Stimulated activated effector memory CD8-positive, alpha-beta T cell treated with anti-CD3 and anti-CD28 coated beads, Interleukin-12 subunit alpha, Interleukin-12 subunit beta, amount 100 ng/mL, for 72 hours (primary cell): ENCODE measurements at regions not wholly inside any gene's neighbourhood (a gene's known extent, or its start where the extent isn't known, plus 50 kb on each side); places are given as distances from the start of the nearest gene placed in this dataset.
"Not testable (repeated sequence)": the region's sequence is repeated elsewhere in the genome, so short reads cannot be mapped to it uniquely, and the experiment has no call there.

ENCODE experiments used
- ATAC-seq: fragments of 150-1000 bp; cut with Tn5 transposase; 2 replicates; pipeline ENCODE4 v1.10.0; 2021
- DNase-seq, 2 donors: peaks; one replicate each; pipeline ENCODE4 v3.0.0; 2021 to 2022; ENCODE audit warnings: low spot score in 2 of 2
- H3K27ac Mint-ChIP-seq: one replicate; pipeline ENCODE4 v1.8.0; 2022; ENCODE audit warnings: mild to moderate bottlenecking, mixed read lengths
- H3K36me3 Mint-ChIP-seq: one replicate; pipeline ENCODE4 v1.8.0; 2022; ENCODE audit warnings: mild to moderate bottlenecking, mixed read lengths
- H3K4me1 Mint-ChIP-seq: one replicate; pipeline ENCODE4 v1.8.0; 2022; ENCODE audit warnings: mixed read lengths
- H3K4me3 Mint-ChIP-seq: one replicate; pipeline ENCODE4 v1.8.0; 2022; ENCODE audit warnings: mild to moderate bottlenecking, mixed read lengths
- H3K9me3 Mint-ChIP-seq: one replicate; pipeline ENCODE4 v1.8.0; 2022; ENCODE audit warnings: mixed read lengths

- DNase-seq (no peak), ATAC-seq (no peak)
- no peak overlapping the region for H3K4me3 Mint-ChIP-seq
- H3K27ac Mint-ChIP-seq = no peak overlapping the region
- H3K9me3 Mint-ChIP-seq = peaks cover under 1% of the 10 kb centered on the region
- H3K36me3 Mint-ChIP-seq = no peaks in the 10 kb centered on the region
- H3K4me1 Mint-ChIP-seq = no peaks in the 10 kb centered on the region
Measured at GRCh38 chr6:81169166-81169565, 583.3 kb downstream of the TENT5A start.

GRCh38 chr6:81166770-81167169 lies 585.7 kb downstream of the TENT5A start:
- Mint-ChIP-seq H3K9me3 (peaks cover 3% of the 10 kb centered on the region), H3K36me3 (no peaks in the 10 kb centered on the region), H3K4me3 (no peak overlapping the region), H3K27ac (no peak overlapping the region), H3K4me1 (no peaks in the 10 kb centered on the region)
- ATAC-seq (no peak), DNase-seq (no peak)

GRCh38 chr6:81158956-81159355 lies 593.5 kb downstream of the TENT5A start:
- Mint-ChIP-seq H3K4me1 (no peaks in the 10 kb centered on the region), H3K36me3 (no peaks in the 10 kb centered on the region), H3K4me3 (no peak overlapping the region), H3K9me3 (peaks cover 7% of the 10 kb centered on the region), H3K27ac (no peak overlapping the region)
- ATAC-seq (no peak), DNase-seq (no peak)

- ATAC-seq (no peak), DNase-seq (no peak)
- H3K4me1 Mint-ChIP-seq = no peaks in the 10 kb centered on the region
- H3K27ac Mint-ChIP-seq = no peak overlapping the region
- no peak overlapping the region for H3K4me3 Mint-ChIP-seq
- no peaks in the 10 kb centered on the region for H3K36me3 Mint-ChIP-seq
- H3K9me3 Mint-ChIP-seq = peaks cover 25% of the 10 kb centered on the region
Measured at GRCh38 chr6:81148751-81149150, 603.7 kb downstream of the TENT5A start.

- H3K4me3 Mint-ChIP-seq = no peak overlapping the region
- ATAC-seq = no peak
- H3K9me3 Mint-ChIP-seq = peaks cover 14% of the 10 kb centered on the region
- no peaks in the 10 kb centered on the region for H3K4me1 Mint-ChIP-seq
- no peak overlapping the region for H3K27ac Mint-ChIP-seq
- no peak for DNase-seq
- H3K36me3 Mint-ChIP-seq = no peaks in the 10 kb centered on the region
Measured at GRCh38 chr6:81145506-81145905, 607.0 kb downstream of the TENT5A start.

DNA sequence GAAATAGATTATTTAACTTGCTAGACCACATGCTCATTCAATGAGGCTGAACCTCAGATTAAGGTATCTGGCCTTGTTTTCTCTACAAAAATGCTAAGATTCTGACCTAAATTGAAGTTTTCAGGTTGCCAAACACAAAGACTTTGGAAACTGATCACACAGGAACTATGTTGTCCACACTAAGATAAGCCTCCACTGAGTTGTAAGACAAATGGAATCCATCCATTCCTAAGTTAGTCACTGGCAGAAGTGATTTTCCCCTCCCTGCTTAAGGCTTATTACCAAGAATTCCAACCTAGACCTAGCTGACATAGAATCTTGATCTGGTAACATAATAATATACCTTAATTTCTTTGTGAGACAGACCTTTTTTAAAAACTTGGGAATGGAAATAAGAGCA lies 608.1 kb downstream of the TENT5A start:
- no peak overlapping the region for H3K27ac Mint-ChIP-seq
- H3K9me3 Mint-ChIP-seq = peaks cover 15% of the 10 kb centered on the region
- DNase-seq = no peak
- no peak for ATAC-seq
- no peaks in the 10 kb centered on the region for H3K36me3 Mint-ChIP-seq
- H3K4me1 Mint-ChIP-seq = no peaks in the 10 kb centered on the region
- H3K4me3 Mint-ChIP-seq = no peak overlapping the region

- Mint-ChIP-seq H3K4me3 (no peak overlapping the region), H3K4me1 (no peaks in the 10 kb centered on the region), H3K9me3 (peaks cover 14% of the 10 kb centered on the region), H3K36me3 (no peaks in the 10 kb centered on the region), H3K27ac (no peak overlapping the region)
- ATAC-seq = peak; percentile 8
- DNase-seq = no peak
Measured at GRCh38 chr6:81138236-81138635, 614.2 kb downstream of the TENT5A start.

GRCh38 chr6:81130969-81131368 lies 621.5 kb downstream of the TENT5A start:
- H3K36me3 Mint-ChIP-seq = no peaks in the 10 kb centered on the region
- DNase-seq (no peak), ATAC-seq (no peak)

GRCh38 chr6:81130061-81130460 lies 622.4 kb downstream of the TENT5A start:
- no peak for ATAC-seq

More at GRCh38 chr6:81130969-81131368, 621.5 kb downstream of the TENT5A start:
- Mint-ChIP-seq H3K4me1 (no peaks in the 10 kb centered on the region), H3K4me3 (no peak overlapping the region), H3K9me3 (peaks cover 3% of the 10 kb centered on the region), H3K27ac (no peak overlapping the region)

GRCh38 chr6:81128671-81129070 lies 623.8 kb downstream of the TENT5A start:
- Mint-ChIP-seq H3K36me3 (no peaks in the 10 kb centered on the region), H3K4me3 (no peak overlapping the region), H3K4me1 (no peaks in the 10 kb centered on the region), H3K9me3 (peaks cover 3% of the 10 kb centered on the region), H3K27ac (no peak overlapping the region)
- DNase-seq (no peak), ATAC-seq (no peak)

More at GRCh38 chr6:81130061-81130460, 622.4 kb downstream of the TENT5A start:
- Mint-ChIP-seq H3K27ac (no peak overlapping the region), H3K36me3 (no peaks in the 10 kb centered on the region), H3K4me3 (no peak overlapping the region), H3K9me3 (peaks cover 3% of the 10 kb centered on the region), H3K4me1 (no peaks in the 10 kb centered on the region)
- DNase-seq = no peak

- Mint-ChIP-seq H3K36me3 (no peaks in the 10 kb centered on the region), H3K4me3 (no peak overlapping the region), H3K27ac (no peak overlapping the region), H3K9me3 (peaks cover 3% of the 10 kb centered on the region), H3K4me1 (no peaks in the 10 kb centered on the region)
- ATAC-seq (no peak), DNase-seq (no peak)
Measured at GRCh38 chr6:81126150-81126549, 626.3 kb downstream of the TENT5A start.

GRCh38 chr6:81120280-81120679 lies 632.2 kb downstream of the TENT5A start:
- no peaks in the 10 kb centered on the region for H3K4me1 Mint-ChIP-seq
- no peak overlapping the region for H3K4me3 Mint-ChIP-seq
- H3K27ac Mint-ChIP-seq = no peak overlapping the region
- ATAC-seq = no peak
- H3K9me3 Mint-ChIP-seq = peaks cover 9% of the 10 kb centered on the region
- H3K36me3 Mint-ChIP-seq = no peaks in the 10 kb centered on the region
- no peak for DNase-seq

DNA sequence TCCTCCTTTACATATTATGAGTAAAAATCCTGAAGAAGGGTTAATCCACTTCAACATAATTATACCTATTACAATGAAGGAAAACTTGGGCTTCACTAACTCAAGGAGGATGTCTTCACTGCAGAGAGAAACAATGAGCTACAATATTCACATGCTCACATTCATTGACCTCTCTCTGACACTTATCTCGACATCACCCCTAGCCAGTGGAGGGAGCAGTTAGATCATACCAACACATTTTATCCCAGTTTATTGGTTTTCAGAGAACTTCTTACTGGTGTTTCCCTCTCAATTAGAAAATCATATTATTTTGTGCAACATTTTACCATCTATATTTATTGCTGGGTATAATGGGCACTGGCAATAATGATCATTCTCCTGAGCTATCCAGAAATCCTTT lies 646.5 kb downstream of the TENT5A start:
- ATAC-seq = no peak
- no peak for DNase-seq
- H3K36me3 Mint-ChIP-seq = no peaks in the 10 kb centered on the region
- no peak overlapping the region for H3K4me3 Mint-ChIP-seq
- H3K27ac Mint-ChIP-seq = no peak overlapping the region
- peaks cover 18% of the 10 kb centered on the region for H3K9me3 Mint-ChIP-seq
- H3K4me1 Mint-ChIP-seq = no peaks in the 10 kb centered on the region

- H3K9me3 Mint-ChIP-seq = peaks cover 12% of the 10 kb centered on the region
- ATAC-seq (no peak), DNase-seq (no peak)
- H3K27ac Mint-ChIP-seq = no peak overlapping the region
- H3K36me3 Mint-ChIP-seq = no peaks in the 10 kb centered on the region
- H3K4me3 Mint-ChIP-seq = no peak overlapping the region
- no peaks in the 10 kb centered on the region for H3K4me1 Mint-ChIP-seq
Measured at GRCh38 chr6:81098109-81098814, 654.2 kb downstream of the TENT5A start.

DNA sequence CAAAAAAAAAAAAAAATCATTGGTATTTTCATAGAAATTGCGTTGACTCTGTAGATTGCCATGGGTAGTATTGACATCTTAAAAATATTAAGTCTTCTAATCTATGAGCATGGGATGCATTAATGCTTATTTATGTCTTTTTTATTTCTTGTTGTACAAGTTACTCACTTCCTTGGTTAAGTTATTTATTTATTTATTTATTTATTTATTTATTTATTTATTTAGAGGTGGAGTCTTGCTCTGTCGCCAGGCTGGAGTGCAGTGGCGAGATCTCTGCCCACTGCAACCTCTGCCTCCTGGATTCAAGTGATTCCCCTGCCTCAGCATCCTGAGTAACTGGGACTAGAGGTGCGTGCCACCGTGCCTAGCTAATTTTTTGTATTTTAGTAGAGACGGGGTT lies 656.0 kb downstream of the TENT5A start:
- H3K27ac Mint-ChIP-seq, ATAC-seq, H3K4me3 Mint-ChIP-seq, H3K36me3 Mint-ChIP-seq, DNase-seq, H3K9me3 Mint-ChIP-seq, H3K4me1 Mint-ChIP-seq: not testable (repeated sequence)

- H3K4me1 Mint-ChIP-seq = no peaks in the 10 kb centered on the region
- DNase-seq = no peak
- peaks cover 3% of the 10 kb centered on the region for H3K9me3 Mint-ChIP-seq
- no peaks in the 10 kb centered on the region for H3K36me3 Mint-ChIP-seq
- ATAC-seq = no peak
- no peak overlapping the region for H3K4me3 Mint-ChIP-seq
- no peak overlapping the region for H3K27ac Mint-ChIP-seq
Measured at GRCh38 chr6:81093051-81093450, 659.4 kb downstream of the TENT5A start.

- ATAC-seq (no peak), DNase-seq (no peak)
- Mint-ChIP-seq H3K27ac (no peak overlapping the region), H3K9me3 (peaks cover 1% of the 10 kb centered on the region), H3K4me3 (no peak overlapping the region), H3K36me3 (no peaks in the 10 kb centered on the region), H3K4me1 (no peaks in the 10 kb centered on the region)
Measured at GRCh38 chr6:81088145-81088544, 664.3 kb downstream of the TENT5A start.
